ENCODE measurements at regions not wholly inside any gene's neighbourhood (a gene's known extent, or its start where the extent isn't known, plus 50 kb on each side); places are given as distances from the start of the nearest gene placed in this dataset.

DNA sequence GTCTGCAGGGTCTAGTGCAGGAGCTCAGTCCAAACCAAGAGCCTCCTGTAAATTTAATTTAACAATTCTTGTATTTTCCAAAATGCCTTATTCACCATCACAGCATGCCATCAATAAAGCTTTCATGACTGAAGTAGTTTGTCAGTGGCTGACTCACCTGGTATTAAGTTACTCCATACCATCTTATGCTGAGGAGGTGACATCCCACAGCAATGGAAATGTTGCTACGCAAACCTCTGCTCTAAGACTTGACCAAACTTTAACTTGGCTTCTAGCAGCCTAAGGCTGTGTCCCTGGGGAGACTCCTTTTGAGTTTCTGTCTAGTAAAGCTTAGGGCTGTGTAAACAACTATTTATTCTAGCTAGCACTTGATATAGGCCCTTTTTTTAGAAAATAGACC lies 1231.3 kb upstream of the CDH18 start:
- H3K36me3 ChIP-seq (ENCODE audit: insufficient read depth, low read length) = no peaks in the 10 kb centered on the region
- no peaks in the 10 kb centered on the region for H3K27me3 ChIP-seq (ENCODE audit: control insufficient read depth, insufficient read depth, low read length)
- peaks cover 2% of the 10 kb centered on the region for H3K4me1 ChIP-seq (ENCODE audit: control insufficient read depth, insufficient read depth, low read length)
- H3K9ac ChIP-seq (ENCODE audit: low read depth, low read length) = no peak overlapping the region
- H3K4me3 ChIP-seq (ENCODE audit: low read length) = no peak overlapping the region
- H3K4me2 ChIP-seq (ENCODE audit: low read length) = no peak overlapping the region
- no peaks in the 10 kb centered on the region for H3K9me3 ChIP-seq (replicated peaks; ENCODE audit: low read length)

DNA sequence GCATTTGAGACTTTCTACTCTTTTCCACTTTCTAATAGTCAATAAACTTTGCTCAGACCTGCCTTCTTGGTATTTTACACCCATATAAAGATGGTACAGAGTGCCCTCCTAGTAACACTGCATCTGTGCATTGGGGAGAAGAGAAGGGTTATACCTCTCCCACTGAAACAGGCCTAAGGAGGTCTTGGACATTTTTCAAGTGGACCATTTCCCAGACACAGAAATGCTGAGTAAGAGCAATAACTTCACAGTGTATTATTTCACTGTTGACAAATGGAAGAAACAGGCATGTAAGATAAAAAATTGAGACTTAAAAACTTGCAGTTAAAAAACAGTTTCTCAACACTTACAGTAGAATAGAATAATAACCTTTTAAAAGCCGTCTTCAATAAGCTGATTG lies 1224.0 kb upstream of the CDH18 start:
- no peak overlapping the region for H3K9ac ChIP-seq (ENCODE audit: low read depth, low read length)
- no peaks in the 10 kb centered on the region for H3K27me3 ChIP-seq (ENCODE audit: control insufficient read depth, insufficient read depth, low read length)
- no peak overlapping the region for H3K4me2 ChIP-seq (ENCODE audit: low read length)
- no peaks in the 10 kb centered on the region for H3K9me3 ChIP-seq (replicated peaks; ENCODE audit: low read length)
- H3K4me3 ChIP-seq (ENCODE audit: low read length) = no peak overlapping the region
- no peaks in the 10 kb centered on the region for H3K36me3 ChIP-seq (ENCODE audit: insufficient read depth, low read length)
- no peaks in the 10 kb centered on the region for H3K4me1 ChIP-seq (ENCODE audit: control insufficient read depth, insufficient read depth, low read length)

DNA sequence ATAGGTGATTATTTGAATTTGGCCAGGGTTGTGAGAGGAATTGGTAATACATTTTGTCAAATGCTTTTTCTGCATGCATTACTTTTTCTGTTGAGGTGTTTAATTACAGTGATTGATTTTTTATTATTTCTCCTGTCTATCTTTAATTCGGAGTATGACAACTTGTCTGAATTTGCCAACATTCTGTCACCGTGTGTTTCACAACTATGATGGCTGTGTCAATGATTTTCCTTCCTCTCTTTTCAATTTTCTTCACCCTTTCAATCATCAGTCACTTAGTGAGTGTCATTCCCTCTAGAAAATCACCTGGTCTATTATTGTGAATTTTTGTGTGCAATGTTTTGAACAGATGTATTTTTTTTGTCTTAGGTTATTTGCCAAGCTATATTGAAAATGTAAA lies 1221.4 kb upstream of the CDH18 start:
- no peak overlapping the region for H3K4me3 ChIP-seq (ENCODE audit: low read length)
- no peaks in the 10 kb centered on the region for H3K4me1 ChIP-seq (ENCODE audit: control insufficient read depth, insufficient read depth, low read length)
- no peaks in the 10 kb centered on the region for H3K36me3 ChIP-seq (ENCODE audit: insufficient read depth, low read length)
- H3K9me3 ChIP-seq (replicated peaks; ENCODE audit: low read length) = no peaks in the 10 kb centered on the region
- no peak overlapping the region for H3K4me2 ChIP-seq (ENCODE audit: low read length)
- H3K9ac ChIP-seq (ENCODE audit: low read depth, low read length) = no peak overlapping the region
- no peaks in the 10 kb centered on the region for H3K27me3 ChIP-seq (ENCODE audit: control insufficient read depth, insufficient read depth, low read length)

DNA sequence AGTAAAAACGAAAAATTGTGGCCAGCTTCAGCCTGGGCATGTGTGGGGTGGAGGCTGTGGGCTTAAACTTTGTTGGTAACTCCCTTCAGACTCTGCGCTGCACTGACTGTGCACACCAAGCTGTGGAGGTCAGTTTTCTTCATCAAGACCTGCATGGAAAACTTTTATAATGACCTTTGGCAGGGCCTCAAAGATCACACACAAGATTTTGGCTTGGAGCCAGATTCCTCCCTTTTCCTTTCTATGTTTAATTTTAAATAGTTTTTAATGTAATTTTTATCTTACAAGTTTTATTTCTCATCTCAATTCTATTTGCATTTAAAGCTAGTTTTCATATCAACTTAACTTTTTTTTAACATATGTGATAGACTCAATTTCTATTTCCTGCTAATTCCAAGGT lies 1211.1 kb upstream of the CDH18 start:
- no peaks in the 10 kb centered on the region for H3K36me3 ChIP-seq (ENCODE audit: insufficient read depth, low read length)
- no peak overlapping the region for H3K4me2 ChIP-seq (ENCODE audit: low read length)
- H3K9ac ChIP-seq (ENCODE audit: low read depth, low read length) = no peak overlapping the region
- H3K4me3 ChIP-seq (ENCODE audit: low read length) = no peak overlapping the region
- no peaks in the 10 kb centered on the region for H3K9me3 ChIP-seq (replicated peaks; ENCODE audit: low read length)
- H3K27me3 ChIP-seq (ENCODE audit: control insufficient read depth, insufficient read depth, low read length) = no peaks in the 10 kb centered on the region
- H3K4me1 ChIP-seq (ENCODE audit: control insufficient read depth, insufficient read depth, low read length) = peaks cover 14% of the 10 kb centered on the region

DNA sequence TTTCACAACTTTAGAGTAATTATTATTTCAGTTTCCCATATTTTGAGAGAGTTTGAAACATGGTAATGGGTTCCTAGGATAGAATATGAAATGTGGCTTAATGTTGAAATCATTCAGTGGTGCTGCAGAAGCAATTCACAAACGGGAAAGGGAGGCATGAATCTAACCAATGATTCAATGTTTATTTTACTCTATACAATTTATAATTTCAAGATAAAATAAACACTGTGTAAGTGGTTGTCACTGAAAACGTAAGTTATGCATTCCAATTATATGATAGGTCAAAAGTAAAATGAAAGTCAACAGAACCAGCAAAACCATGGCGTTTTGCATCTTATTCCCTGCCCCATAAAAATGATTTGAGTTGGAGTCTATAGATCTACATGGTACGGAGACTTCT lies 1207.1 kb upstream of the CDH18 start:
- Histone ChIP-seq H3K27me3 (ENCODE audit: control insufficient read depth, insufficient read depth, low read length) (no peaks in the 10 kb centered on the region), H3K4me1 (ENCODE audit: control insufficient read depth, insufficient read depth, low read length) (peaks cover 14% of the 10 kb centered on the region), H3K9me3 (replicated peaks; ENCODE audit: low read length) (no peaks in the 10 kb centered on the region), H3K36me3 (ENCODE audit: insufficient read depth, low read length) (no peaks in the 10 kb centered on the region), H3K4me3 (ENCODE audit: low read length) (no peak overlapping the region), H3K4me2 (ENCODE audit: low read length) (peak overlapping the region; percentile 68), H3K9ac (ENCODE audit: low read depth, low read length) (no peak overlapping the region)

DNA sequence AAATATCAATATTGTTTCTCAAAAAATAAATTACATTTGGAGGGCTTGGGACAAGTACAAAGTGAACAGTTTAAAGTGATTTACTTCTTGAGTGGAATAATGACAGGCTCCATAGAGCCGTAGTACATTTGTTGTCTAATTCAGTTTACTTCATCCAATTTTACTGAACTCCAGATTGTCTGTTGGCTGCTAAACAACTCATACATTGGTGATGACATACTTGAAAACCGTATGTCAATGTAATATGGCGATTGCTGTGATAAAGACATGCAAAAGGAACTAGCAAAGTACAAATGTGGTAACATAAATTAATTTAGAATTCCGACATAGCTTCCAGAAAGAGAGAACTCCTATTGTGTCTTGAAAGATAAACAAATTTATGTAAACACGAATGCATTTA lies 1197.5 kb upstream of the CDH18 start:
- Histone ChIP-seq H3K4me3 (ENCODE audit: low read length) (no peak overlapping the region), H3K4me2 (ENCODE audit: low read length) (no peak overlapping the region)

DNA sequence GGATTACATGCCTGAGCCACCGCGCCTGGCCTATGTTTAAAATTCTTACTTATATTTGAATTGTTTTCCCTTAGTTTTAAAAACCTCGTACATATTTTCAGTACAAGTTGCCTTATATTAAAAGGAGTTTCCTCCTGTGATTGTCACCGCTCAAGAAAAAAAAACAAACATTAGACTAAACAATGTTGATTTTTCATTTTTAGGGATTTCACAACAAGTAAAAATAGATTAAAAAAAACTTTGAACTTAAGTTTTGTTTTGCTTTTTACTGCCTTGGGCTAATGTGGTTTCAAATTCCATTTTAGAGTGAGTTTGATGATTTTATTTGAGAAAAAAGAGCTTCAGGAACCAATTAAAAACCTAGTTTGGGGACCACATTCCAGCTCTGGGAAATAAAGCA lies 1196.6 kb upstream of the CDH18 start:
- no peaks in the 10 kb centered on the region for H3K36me3 ChIP-seq (ENCODE audit: insufficient read depth, low read length)
- no peak overlapping the region for H3K9ac ChIP-seq (ENCODE audit: low read depth, low read length)
- no peak overlapping the region for H3K4me3 ChIP-seq (ENCODE audit: low read length)
- no peaks in the 10 kb centered on the region for H3K9me3 ChIP-seq (replicated peaks; ENCODE audit: low read length)
- no peaks in the 10 kb centered on the region for H3K27me3 ChIP-seq (ENCODE audit: control insufficient read depth, insufficient read depth, low read length)
- H3K4me2 ChIP-seq (ENCODE audit: low read length) = no peak overlapping the region
- no peaks in the 10 kb centered on the region for H3K4me1 ChIP-seq (ENCODE audit: control insufficient read depth, insufficient read depth, low read length)

More for the DNA sequence above, 1197.5 kb upstream of the CDH18 start:
- Histone ChIP-seq H3K9ac (ENCODE audit: low read depth, low read length) (no peak overlapping the region), H3K27me3 (ENCODE audit: control insufficient read depth, insufficient read depth, low read length) (no peaks in the 10 kb centered on the region), H3K4me1 (ENCODE audit: control insufficient read depth, insufficient read depth, low read length) (no peaks in the 10 kb centered on the region), H3K36me3 (ENCODE audit: insufficient read depth, low read length) (no peaks in the 10 kb centered on the region), H3K9me3 (replicated peaks; ENCODE audit: low read length) (no peaks in the 10 kb centered on the region)

DNA sequence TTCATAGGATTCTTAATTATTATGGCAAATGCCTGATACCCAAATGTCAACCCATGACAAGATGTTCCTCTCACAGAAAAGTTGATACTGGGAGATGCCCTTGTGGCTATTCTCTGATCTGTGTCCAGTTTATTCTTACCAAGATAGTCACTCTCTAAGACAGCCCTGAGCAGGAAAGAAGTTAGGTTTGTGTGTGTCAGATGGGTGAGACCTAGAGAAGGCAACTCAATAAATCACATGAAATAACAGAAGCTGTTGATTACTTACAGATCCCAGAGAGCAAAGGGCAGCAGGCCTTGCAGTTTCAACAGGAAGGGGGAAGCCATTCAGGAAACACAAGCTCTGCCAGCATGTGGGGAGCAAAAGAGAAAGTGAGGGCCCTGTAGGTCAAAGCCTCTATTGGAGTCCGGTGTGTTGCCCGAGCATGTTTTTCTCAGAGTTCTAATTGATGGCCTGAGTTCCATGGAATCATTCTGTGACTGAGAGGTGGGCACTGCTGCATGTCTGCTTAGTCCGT lies 1193.7 kb upstream of the CDH18 start:
- Histone ChIP-seq H3K36me3 (ENCODE audit: insufficient read depth, low read length) (no peaks in the 10 kb centered on the region), H3K4me1 (ENCODE audit: control insufficient read depth, insufficient read depth, low read length) (no peaks in the 10 kb centered on the region), H3K9ac (ENCODE audit: low read depth, low read length) (no peak overlapping the region), H3K9me3 (replicated peaks; ENCODE audit: low read length) (no peaks in the 10 kb centered on the region), H3K4me3 (ENCODE audit: low read length) (no peak overlapping the region), H3K4me2 (ENCODE audit: low read length) (no peak overlapping the region), H3K27me3 (ENCODE audit: control insufficient read depth, insufficient read depth, low read length) (no peaks in the 10 kb centered on the region)

DNA sequence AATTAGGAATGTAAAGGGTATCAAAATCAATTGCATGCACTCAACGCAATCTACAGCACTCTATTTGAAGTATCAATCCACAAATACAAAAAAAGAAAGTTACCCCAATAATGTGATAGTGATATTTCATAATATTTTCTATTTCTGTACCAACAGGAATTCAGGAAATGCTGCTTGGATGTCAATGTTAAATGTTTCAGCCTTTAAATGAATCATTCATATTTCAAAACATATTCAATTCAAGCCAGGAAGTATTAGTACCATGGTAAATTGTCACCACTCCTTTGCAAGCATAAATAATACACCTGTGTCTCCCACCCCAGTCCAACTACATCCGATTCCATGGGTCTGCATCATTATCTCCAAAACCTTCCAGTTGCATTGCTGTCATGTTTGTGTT lies 1185.5 kb upstream of the CDH18 start:
- no peaks in the 10 kb centered on the region for H3K27me3 ChIP-seq (ENCODE audit: control insufficient read depth, insufficient read depth, low read length)
- no peak overlapping the region for H3K4me3 ChIP-seq (ENCODE audit: low read length)
- H3K4me1 ChIP-seq (ENCODE audit: control insufficient read depth, insufficient read depth, low read length) = peaks cover 2% of the 10 kb centered on the region
- H3K9me3 ChIP-seq (replicated peaks; ENCODE audit: low read length) = no peaks in the 10 kb centered on the region
- no peak overlapping the region for H3K9ac ChIP-seq (ENCODE audit: low read depth, low read length)
- no peak overlapping the region for H3K4me2 ChIP-seq (ENCODE audit: low read length)
- no peaks in the 10 kb centered on the region for H3K36me3 ChIP-seq (ENCODE audit: insufficient read depth, low read length)

DNA sequence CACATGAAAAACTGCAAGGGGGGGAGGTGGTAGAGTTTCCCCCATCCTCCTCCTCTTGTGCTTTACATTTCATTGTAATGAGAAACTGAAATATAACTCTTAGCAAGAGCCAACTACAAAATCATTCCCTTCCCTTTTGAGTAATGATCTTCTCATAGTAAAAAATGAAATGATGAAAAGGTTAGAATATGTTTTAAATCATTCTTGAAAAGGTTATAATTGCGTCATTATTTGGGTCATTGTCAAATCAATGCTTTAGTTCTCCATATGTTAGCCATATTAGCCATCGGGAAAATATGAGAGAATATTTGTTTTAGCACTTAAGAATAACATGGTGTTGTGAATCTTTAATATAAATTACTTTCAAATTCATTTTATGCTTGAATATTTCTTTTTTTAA lies 1185.0 kb upstream of the CDH18 start:
- Histone ChIP-seq H3K9me3 (replicated peaks; ENCODE audit: low read length) (no peaks in the 10 kb centered on the region), H3K4me1 (ENCODE audit: control insufficient read depth, insufficient read depth, low read length) (peaks cover 2% of the 10 kb centered on the region), H3K4me3 (ENCODE audit: low read length) (no peak overlapping the region), H3K4me2 (ENCODE audit: low read length) (no peak overlapping the region), H3K9ac (ENCODE audit: low read depth, low read length) (no peak overlapping the region), H3K27me3 (ENCODE audit: control insufficient read depth, insufficient read depth, low read length) (no peaks in the 10 kb centered on the region), H3K36me3 (ENCODE audit: insufficient read depth, low read length) (no peaks in the 10 kb centered on the region)

DNA sequence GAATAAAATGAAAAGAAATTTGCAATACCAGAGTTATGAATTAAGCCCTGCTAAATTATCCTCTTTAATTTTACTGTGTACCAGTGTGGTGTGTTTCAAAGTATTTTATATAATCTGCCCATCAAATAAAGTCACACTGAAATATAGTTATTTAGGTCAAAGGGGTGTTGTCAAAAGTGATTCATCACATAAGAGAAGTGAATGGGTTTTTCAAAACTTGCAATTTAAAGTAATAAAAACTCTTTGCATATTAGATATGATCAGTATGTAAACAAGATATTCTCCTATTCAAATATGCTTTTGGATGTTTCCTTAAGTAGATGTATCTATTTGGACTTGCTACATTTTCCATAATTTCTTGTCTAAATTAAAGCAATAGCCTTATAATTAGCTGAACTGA lies 1183.0 kb upstream of the CDH18 start:
- H3K27me3 ChIP-seq (ENCODE audit: control insufficient read depth, insufficient read depth, low read length) = no peaks in the 10 kb centered on the region
- no peak overlapping the region for H3K4me3 ChIP-seq (ENCODE audit: low read length)
- no peaks in the 10 kb centered on the region for H3K9me3 ChIP-seq (replicated peaks; ENCODE audit: low read length)
- no peak overlapping the region for H3K9ac ChIP-seq (ENCODE audit: low read depth, low read length)
- H3K4me2 ChIP-seq (ENCODE audit: low read length) = no peak overlapping the region
- no peaks in the 10 kb centered on the region for H3K36me3 ChIP-seq (ENCODE audit: insufficient read depth, low read length)
- peaks cover 2% of the 10 kb centered on the region for H3K4me1 ChIP-seq (ENCODE audit: control insufficient read depth, insufficient read depth, low read length)

DNA sequence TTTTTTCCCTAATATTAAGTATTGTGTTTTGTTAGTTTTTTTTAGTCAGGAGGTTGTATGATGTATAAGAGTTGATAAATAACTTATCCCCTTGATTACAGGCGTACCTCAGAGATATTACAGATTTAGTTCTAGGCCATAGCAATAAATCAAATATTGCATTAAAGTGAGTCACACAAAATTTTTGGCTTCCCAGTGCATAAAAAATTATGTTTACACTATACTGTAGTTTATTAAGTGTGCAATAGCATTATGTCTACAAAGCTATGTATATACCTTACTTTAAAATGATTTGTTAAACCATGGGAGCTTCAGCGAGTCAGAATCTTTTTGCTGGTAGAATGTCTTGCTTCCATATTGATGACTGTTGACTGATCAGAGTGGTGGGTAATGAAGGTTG lies 1180.6 kb upstream of the CDH18 start:
- H3K9ac ChIP-seq (ENCODE audit: low read depth, low read length) = no peak overlapping the region
- no peak overlapping the region for H3K4me3 ChIP-seq (ENCODE audit: low read length)
- H3K36me3 ChIP-seq (ENCODE audit: insufficient read depth, low read length) = no peaks in the 10 kb centered on the region
- no peak overlapping the region for H3K4me2 ChIP-seq (ENCODE audit: low read length)
- peaks cover 2% of the 10 kb centered on the region for H3K4me1 ChIP-seq (ENCODE audit: control insufficient read depth, insufficient read depth, low read length)
- no peaks in the 10 kb centered on the region for H3K27me3 ChIP-seq (ENCODE audit: control insufficient read depth, insufficient read depth, low read length)
- H3K9me3 ChIP-seq (replicated peaks; ENCODE audit: low read length) = no peaks in the 10 kb centered on the region
